SK-N-MC (cell line): ENCODE measurements at regions not wholly inside any gene's neighbourhood (a gene's known extent, or its start where the extent isn't known, plus 50 kb on each side); places are given as distances from the start of the nearest gene placed in this dataset.

Experiments used
- DNase-seq: peaks from one replicate; pipeline ENCODE4 v3.0.0-alpha.2; 2011; ENCODE audit warnings: low read depth, low spot score
- H3K27ac ChIP-seq: fragments of 200-600 bp; sonication (generic); 2 replicates; pipeline ENCODE4 v1.5.1; 2016; ENCODE audit warnings: mixed run types
- H3K36me3 ChIP-seq: fragments of 200-600 bp; sonication (generic); 2 replicates; pipeline ENCODE4 v1.6.1; 2017; ENCODE audit warnings: antibody characterized with exemption, low read length, mixed read lengths; ENCODE audit not compliant: insufficient read depth
- H3K4me3 ChIP-seq: fragments of 200-600 bp; sonication (generic); 2 replicates; pipeline ENCODE4 v1.5.1; 2016
- H3K9ac ChIP-seq: fragments of 200-600 bp; sonication (generic); 2 replicates; pipeline ENCODE4 v1.8.0; 2017; ENCODE audit warnings: mixed run types, mixed read lengths; ENCODE audit not compliant: insufficient read length
- H3K9me3 ChIP-seq: fragments of 200-600 bp; sonication (generic); 2 replicates; pipeline ENCODE4 v1.6.1; 2017; ENCODE audit warnings: low read depth, mild to moderate bottlenecking, antibody characterized with exemption, low read length, moderate library complexity, mixed read lengths
- EZH2 ChIP-seq: fragments of 200-600 bp; sonication (generic); IDR thresholded peaks from one replicate; pipeline ENCODE4 v1.6.1; 2017; ENCODE audit warnings: antibody characterized with exemption
- FOXP2 ChIP-seq: optimal IDR thresholded peaks from 2 replicates; pipeline ENCODE3; 2011; ENCODE audit warnings: mild to moderate bottlenecking, moderate library complexity; ENCODE audit not compliant: insufficient read depth; ENCODE audit errors: extremely low read length, control extremely low read depth
- POLR2AphosphoS5 ChIP-seq: IDR thresholded peaks from 2 replicates; pipeline ENCODE4 v1.6.1; 2012; ENCODE audit warnings: mild to moderate bottlenecking, low read depth, low read length, borderline replicate concordance

GRCh38 chr4:153146961-153147360 lies 57.3 kb upstream of the TRIM2 start:
- TF ChIP-seq POLR2AphosphoS5, result no peak
- no peak for TF ChIP-seq EZH2
- no peak for TF ChIP-seq FOXP2

GRCh38 chr4:153148791-153149190 lies 55.5 kb upstream of the TRIM2 start:
- Histone ChIP-seq H3K4me3 (no peak overlapping the region), H3K36me3 (no peaks in the 10 kb centered on the region)
- TF ChIP-seq FOXP2 (no peak), POLR2AphosphoS5 (no peak), EZH2 (no peak)

More at GRCh38 chr4:153146961-153147360, 57.3 kb upstream of the TRIM2 start:
- no peak overlapping the region for H3K9ac ChIP-seq
- H3K36me3 ChIP-seq, result no peaks in the 10 kb centered on the region
- DNase-seq, result no peak
- H3K9me3 ChIP-seq, result no peaks in the 10 kb centered on the region
- H3K27ac ChIP-seq, result no peak overlapping the region
- no peak overlapping the region for H3K4me3 ChIP-seq

DNA sequence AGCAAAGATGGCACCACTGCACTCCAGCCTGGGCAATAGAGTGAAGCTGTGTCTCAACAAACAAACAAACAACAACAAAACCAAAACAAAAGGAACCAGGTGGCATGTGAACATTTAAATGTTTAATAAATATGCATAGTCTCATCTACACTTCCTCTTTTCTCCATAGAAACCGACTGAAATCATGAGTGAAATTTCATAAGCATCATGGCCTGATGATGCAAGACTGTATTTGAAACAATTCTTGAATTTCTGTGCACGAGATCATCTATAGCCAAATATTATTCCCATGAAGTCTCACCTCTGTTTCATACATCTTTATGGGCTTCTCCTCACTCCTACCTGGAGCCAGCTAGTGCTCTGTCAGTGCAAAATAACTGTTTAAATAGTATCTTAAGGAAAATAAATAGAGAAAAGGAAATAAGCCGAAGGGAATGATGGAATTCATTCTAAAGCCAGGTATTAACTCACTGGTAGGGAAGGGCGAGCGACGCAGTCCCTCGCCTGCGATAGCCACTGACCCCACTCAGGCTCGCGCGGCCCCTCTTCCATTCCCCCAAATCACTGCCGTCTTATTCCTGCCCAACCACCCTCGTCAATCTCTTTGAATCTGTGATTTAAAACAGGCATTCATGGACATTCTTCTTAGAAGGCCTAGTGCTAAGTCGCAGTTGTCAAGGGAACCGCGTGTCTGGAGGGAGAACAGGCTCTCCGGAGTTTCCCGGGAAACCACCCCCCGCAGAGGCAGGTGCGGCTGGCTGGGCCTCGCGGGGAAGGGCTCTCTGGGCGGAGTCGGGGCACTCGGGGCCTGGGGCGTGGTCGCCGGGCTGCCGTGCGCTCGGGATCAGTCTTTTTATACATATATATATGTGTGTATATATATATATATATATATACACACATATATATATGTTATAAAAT lies 52.4 kb upstream of the TRIM2 start:
- no peak overlapping the region for H3K9ac ChIP-seq
- no peak overlapping the region for H3K27ac ChIP-seq
- peak overlapping the region; percentile 96 for H3K4me3 ChIP-seq

More at GRCh38 chr4:153148791-153149190, 55.5 kb upstream of the TRIM2 start:
- no peak overlapping the region for H3K9ac ChIP-seq
- DNase-seq, result no peak
- H3K9me3 ChIP-seq, result no peaks in the 10 kb centered on the region
- H3K27ac ChIP-seq, result no peak overlapping the region

DNA sequence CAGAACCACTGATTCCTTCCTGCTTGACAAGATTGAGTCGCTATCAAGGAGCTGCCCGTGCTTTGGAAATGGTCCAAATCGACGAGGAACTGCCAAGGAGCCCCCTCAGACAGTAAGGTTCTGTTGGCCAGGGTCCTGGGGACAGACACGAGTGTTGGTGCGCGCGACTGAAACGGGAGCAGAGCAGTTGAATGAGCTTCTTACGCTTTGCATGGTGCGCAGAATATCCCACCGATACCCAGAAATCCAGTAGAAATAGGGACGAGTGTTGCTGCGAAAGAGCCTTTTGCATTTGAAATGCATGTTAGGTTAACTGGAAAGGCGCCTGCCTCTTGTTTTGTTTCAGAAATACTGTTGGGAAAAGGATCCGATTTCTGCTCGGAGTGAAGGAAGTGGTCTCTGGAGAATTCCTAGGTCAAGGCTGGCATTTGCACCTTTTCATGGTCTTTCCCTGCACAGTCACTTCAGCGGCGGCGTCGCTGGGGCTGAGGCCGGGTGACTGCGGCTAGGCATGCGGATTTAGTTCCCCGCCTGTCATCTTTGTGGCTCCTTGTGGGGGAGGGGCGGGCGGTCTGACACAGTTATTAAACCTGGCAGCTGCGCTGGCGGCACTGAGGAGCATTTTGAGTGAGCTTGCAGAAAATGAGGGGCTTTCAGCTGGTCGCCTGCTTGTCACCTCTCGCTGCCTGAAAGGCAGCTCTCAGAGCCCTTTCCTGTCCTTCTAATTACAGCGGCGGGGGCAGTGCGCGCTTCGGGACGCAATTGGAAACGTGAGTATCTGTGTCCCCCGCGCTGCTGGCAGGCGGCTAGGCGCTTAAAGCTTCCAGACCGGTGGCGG lies 51.5 kb upstream of the TRIM2 start:
- H3K36me3 ChIP-seq, result no peaks in the 10 kb centered on the region
- H3K4me3 ChIP-seq, result peak overlapping the region; percentile 96
- TF ChIP-seq EZH2 (no peak), POLR2AphosphoS5 (no peak), FOXP2 (no peak)
- H3K9me3 ChIP-seq, result no peaks in the 10 kb centered on the region
- DNase-seq, result peak; percentile 50
- peak overlapping the region; percentile 52; the same call in 1 of the 2 replicates for H3K27ac ChIP-seq
- H3K9ac ChIP-seq, result peak overlapping the region; percentile 76

More for the DNA sequence above, 52.4 kb upstream of the TRIM2 start:
- no peak for DNase-seq
- H3K36me3 ChIP-seq, result no peaks in the 10 kb centered on the region
- H3K9me3 ChIP-seq, result no peaks in the 10 kb centered on the region
- no peak for TF ChIP-seq EZH2
- TF ChIP-seq POLR2AphosphoS5, result no peak
- no peak for TF ChIP-seq FOXP2

DNA sequence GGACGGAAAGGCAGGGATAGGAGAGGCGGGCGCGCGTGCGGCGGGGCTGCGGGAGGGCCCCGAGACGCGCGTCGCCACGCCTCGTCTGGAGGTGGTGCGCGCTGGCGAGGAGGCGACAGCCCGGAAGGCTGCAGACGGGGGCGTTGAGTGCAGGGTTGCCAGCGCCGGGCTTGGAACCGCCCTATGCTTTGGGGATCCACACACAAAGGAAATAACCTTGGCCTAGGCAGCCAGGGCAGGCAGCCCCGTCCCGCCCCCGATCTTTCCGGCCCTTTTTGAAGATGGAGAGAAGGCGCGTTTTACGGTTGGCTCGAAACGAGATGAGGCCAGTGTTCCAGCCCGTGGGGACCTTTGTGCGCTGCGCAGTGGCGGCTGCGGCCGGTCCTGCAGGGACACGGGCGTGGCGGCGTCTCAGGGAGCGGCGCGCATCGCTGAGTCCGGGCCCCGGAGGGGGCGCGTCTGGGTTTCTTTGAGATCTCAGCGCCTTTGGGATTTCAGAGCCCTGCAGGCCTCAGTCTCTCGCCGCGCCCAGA lies 50.8 kb upstream of the TRIM2 start:
- no peak for DNase-seq

GRCh38 chr4:153154007-153154975 lies 50.0 kb upstream of the TRIM2 start:
- Histone ChIP-seq H3K9me3 (no peaks in the 10 kb centered on the region), H3K27ac (peak overlapping the region; percentile 78), H3K36me3 (no peaks in the 10 kb centered on the region), H3K4me3 (peak overlapping the region; percentile 96), H3K9ac (peak overlapping the region; percentile 76)
- TF ChIP-seq EZH2 (no peak), FOXP2 (no peak), POLR2AphosphoS5 (no peak)
- DNase-seq, result no peak

More for the DNA sequence above, 50.8 kb upstream of the TRIM2 start:
- TF ChIP-seq FOXP2, result no peak
- no peak for TF ChIP-seq EZH2
- peak; percentile 47; the same call in 1 of the 2 replicates for TF ChIP-seq POLR2AphosphoS5
- Histone ChIP-seq H3K9me3 (no peaks in the 10 kb centered on the region), H3K9ac (peak overlapping the region; percentile 76), H3K4me3 (peak overlapping the region; percentile 96), H3K27ac (peak overlapping the region; percentile 78), H3K36me3 (no peaks in the 10 kb centered on the region)
